ENCODE measurements at regions not wholly inside any gene's neighbourhood (a gene's known extent, or its start where the extent isn't known, plus 50 kb on each side); places are given as distances from the start of the nearest gene placed in this dataset.

DNA sequence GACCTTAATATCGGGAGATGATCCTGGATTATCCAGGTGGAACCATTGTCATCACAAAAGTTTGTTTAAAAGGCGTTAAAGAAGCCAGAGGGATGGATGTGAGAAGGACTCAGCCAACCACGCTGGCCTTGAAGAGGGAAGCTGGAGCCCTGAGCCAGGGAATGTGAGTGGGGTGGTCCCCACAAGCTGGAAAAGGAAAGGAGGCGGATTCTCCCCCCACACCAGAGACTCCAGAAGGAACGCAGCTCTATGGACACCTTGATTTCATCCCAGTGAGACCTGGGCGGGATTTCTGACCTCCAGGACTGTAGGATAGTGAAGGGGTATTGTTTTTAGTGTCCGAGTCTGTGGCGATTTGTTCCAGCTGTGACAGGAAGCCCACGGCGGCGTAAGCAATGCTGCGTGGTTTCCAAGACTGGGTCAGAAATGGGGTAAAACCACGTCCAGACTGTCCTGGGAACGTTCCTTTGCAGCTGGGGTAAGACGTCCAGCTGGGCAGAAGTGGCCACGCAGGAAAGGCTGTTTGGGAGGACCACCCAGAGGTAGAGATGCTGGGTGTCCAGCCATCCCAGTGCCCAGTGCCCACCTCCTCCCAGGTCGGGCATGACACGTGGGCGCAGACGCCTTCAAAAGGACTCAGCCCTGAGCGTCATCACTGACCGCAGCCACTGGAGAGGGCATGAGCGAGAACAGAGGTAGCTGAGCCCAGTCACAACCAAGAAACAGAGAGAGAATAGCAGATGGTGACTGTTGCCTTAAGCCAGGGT lies 125.4 kb upstream of the USP29 start:
- TF ChIP-seq, protein P1, sequence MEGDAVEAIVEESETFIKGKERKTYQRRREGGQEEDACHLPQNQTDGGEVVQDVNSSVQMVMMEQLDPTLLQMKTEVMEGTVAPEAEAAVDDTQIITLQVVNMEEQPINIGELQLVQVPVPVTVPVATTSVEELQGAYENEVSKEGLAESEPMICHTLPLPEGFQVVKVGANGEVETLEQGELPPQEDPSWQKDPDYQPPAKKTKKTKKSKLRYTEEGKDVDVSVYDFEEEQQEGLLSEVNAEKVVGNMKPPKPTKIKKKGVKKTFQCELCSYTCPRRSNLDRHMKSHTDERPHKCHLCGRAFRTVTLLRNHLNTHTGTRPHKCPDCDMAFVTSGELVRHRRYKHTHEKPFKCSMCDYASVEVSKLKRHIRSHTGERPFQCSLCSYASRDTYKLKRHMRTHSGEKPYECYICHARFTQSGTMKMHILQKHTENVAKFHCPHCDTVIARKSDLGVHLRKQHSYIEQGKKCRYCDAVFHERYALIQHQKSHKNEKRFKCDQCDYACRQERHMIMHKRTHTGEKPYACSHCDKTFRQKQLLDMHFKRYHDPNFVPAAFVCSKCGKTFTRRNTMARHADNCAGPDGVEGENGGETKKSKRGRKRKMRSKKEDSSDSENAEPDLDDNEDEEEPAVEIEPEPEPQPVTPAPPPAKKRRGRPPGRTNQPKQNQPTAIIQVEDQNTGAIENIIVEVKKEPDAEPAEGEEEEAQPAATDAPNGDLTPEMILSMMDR (IDR thresholded peaks at IDR 0.05), result no peak
- no peak for TF ChIP-seq POLR2A (IDR thresholded peaks at IDR 0.05)

All from thyroid gland (tissue), 4 donors.